Stimulated activated CD8-positive, alpha-beta memory T cell treated with anti-CD3 and anti-CD28 coated beads, Interleukin-7, amount 100 ng/mL, for 48 hours (primary cell): ENCODE measurements at regions not wholly inside any gene's neighbourhood (a gene's known extent, or its start where the extent isn't known, plus 50 kb on each side); places are given as distances from the start of the nearest gene placed in this dataset.

ENCODE experiments used
- DNase-seq, 2 donors: peaks; one replicate each; pipeline ENCODE4 v3.0.0-alpha.2; 2020; ENCODE audit warnings: low read depth in 1 of 2; ENCODE audit errors: extremely low read depth in 1 of 2

DNA sequence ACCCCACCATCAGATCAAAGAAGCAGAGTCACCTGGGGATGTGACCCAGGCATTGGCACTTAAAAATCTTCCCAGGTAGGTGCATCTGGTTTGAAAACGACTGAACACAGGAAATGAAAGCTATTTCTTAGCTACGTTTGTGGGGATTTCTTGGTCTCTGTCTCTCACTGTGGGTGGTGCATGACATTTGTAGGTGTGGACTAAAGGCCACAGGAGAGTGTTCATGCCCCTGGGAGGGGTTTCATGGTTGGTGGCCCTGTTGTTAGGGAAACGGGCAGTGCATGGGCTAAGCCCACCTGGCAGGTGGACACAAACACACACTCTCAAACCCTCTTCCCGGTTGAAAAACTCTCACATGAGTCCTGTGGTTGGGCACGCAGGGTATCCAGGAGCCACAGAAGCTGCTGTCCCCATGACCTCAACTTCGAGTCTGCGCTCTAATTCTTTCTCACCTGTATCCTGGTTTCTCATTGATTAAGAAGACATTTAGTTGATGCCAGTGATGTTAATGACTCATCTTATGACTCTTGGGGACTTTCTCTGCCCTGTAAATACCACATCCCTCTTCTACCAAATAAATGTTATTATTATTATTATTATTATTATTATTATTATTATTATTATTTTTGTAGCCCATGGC lies 119.4 kb downstream of the MRPS6 start:
- no peak for DNase-seq

DNA sequence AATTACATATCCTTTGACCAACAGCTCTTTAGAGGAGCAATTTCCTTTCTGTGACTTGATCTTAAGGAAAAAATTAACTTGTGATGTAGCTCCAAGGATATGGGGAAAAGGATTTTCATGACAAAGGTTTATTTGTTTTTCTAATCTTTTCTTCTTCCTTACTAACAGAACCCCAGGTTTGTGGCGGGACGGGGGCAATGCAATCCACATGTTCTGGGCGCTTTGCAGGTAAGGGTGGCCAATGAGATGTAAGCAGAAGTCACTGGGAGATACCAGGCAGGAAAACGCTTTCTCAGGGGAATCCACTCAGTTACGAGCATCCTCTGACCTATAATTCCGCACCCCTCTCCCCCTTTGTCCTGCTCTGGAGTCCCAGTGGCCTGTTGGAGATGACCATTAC lies 122.0 kb downstream of the MRPS6 start:
- DNase-seq, result no peak

DNA sequence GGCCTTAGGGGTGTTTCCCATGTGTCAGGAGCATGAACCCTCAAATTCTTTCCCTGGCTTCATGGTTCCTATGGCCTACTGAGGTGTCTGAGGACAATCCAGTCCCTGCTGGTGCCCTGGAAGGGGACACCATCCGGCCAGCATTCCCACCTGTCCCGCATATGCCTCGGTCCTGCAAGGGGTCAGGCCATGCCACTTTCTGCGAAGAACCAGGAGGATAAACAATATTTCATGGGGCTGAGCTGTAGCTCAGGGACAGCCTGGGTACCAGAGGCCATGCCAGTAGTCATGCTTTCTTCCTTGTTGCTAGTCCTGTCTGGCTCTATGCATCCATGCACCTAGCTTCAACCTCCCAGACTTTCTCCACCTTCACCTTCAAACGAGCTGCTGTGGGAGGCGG lies 123.6 kb downstream of the MRPS6 start:
- no peak for DNase-seq

DNA sequence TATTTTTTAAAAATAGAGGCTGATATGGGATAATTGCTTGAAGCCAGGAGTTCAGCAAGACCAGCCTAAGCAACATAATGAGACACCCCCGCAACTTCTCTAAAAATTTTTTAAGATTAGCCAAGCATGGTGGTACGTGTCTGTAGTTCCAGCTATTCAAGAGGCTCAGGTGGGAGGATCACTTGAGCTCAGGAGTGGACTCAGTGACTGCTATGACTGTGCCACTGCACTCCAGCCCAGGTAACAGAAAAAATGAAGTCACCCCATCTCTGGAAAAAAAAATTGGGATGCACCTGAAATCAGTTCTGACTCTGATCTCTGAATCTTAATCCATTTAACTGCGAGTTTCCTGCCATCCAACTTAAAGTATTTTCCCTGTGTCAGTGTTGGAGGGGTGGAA lies 124.2 kb downstream of the MRPS6 start:
- DNase-seq, result no peak

DNA sequence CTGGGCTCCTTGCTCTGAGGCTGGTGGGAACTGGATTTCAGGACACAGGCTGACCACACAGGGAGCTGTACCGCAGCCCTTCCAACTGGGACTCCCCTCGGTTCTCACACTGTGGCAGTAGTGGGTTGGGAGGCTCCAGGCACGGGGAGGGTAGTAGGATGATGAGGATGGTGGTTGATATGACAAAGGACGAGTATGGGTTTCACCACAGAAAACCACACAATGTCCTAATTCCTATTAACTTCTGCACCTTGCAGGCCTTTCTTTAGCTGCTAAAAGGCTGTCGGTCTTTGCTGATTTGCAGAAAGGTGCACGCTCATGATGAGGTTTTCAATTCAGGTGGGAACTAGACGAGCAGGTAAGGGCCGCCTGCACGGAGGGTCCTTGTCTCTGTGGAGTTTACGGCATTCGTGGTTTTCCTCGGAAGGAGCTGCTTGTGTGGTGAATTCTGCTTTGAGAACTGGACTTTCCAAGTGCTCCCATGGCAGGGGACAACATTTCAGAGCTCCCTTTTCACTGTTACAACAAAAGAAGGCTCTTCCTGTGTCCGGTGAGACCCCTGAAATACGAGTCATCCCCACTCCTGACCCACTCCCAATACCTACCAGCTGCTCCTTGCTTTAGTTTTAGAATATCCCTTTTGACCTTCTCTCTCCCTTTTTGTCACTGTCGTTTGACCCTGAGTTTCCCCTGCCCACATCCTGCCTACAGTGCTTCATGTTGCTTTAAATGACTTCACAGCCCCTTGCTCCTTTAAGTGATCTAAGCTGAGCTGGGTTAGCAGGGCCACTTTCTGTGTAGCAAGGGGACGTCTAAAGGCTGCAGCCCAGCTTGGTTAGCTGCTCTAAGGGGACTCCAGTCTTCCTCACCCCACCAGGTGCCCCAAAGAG lies 125.1 kb downstream of the MRPS6 start:
- peak in 1 of 2 donors; percentile 38 for DNase-seq

DNA sequence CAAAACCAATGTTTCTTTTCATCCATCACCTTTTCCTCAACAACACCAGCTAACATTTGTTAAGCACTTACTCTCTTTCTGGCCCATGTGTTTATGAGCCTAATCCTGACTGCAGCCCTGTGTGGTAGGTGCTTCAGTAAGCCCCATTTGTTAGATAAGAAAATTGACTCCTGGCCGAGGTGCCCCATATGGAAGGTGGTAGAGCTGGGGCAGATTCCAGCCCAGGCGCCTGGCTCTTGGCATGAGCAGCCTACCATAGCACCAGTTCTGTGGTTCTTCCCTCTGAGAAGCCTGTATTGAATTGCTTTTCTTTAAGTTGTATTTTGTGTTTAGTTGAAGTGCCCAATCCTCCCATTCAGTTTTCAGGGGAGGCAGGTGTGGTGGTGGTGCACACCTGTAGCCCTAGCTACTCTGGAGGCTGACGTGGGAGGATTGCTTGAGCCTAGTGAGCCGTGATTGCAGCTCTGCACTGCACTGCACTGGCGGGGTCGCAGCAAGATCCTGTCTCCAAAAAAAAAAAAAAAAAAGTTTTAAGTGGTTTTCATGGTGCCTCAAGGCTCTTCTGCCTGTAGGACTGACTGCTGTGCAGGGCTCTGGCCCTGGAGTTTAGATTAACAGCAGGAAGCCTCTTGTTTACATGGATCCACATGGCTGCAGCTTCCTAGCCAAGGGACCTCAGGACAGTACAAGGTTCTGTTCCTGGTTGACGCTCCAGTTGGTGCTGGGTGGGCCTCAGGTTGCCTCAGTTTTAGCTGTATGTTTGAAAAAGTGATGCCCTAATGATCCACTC lies 125.9 kb downstream of the MRPS6 start:
- no peak for DNase-seq

DNA sequence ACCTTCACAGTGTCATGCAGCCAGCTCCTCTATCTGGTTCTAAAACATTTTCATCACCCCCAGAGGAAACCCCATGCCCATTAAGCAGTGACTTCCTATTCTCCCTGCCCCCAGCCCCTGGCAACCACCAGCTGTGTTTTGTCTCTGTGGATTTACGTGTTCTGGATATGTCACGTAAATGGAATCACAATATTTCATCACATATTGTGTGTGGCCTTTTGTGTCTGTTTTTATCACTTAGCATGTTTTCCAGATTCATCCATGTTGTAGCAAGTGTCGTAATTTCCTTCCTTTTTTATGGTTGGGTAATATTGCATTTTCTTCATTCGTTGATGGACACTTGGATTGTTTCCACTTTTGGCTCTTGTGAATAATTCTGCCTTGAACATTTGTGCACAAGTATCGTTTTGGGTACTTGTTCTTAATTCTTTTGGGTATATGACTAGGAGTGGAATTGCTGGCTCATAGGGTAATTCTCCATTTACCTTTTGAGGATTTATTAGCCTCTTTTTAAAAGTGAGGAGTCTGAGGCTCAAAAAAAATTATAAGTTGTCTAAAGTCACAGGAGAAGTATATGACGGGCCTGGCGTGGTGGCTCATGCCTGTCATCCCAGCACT lies 127.0 kb downstream of the MRPS6 start:
- no peak for DNase-seq

DNA sequence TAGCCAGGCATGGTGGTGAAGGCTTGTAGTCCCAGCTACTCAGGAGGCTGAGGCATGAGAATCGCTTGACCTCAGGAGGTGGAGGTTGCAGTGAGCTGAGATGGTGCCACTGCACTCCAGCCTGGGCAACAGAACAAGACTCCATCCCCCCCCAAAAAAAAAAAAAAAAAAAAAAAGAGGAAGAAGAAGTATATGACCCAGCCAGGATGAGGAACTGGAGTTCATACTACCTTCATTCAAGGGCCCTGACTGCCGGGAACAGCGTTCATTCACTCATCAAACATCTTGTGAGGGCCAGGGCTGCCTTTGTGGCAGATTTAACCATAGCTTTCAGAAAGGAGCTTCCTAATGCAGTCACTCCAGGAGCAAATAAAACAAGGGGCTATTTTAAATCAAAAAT lies 127.6 kb downstream of the MRPS6 start:
- DNase-seq, result no peak

DNA sequence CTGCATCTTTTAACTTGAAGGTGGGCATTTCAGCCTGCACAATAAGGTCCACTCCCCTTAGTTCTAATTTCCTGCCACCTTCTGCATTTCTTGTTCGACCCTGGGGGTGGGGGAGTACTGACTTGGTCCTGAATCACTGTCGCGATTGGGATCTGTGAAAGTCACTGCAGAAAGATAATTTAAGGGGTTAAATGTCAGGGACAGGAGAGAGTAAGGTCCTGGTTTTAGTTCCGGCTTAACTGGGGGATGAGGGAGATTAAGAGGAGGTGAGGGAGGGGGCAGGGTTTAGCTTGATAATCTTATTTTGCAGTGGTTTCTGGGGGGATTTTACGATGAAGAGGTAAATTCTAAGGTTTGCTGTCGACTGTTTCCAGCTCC lies 128.1 kb downstream of the MRPS6 start:
- no peak for DNase-seq

DNA sequence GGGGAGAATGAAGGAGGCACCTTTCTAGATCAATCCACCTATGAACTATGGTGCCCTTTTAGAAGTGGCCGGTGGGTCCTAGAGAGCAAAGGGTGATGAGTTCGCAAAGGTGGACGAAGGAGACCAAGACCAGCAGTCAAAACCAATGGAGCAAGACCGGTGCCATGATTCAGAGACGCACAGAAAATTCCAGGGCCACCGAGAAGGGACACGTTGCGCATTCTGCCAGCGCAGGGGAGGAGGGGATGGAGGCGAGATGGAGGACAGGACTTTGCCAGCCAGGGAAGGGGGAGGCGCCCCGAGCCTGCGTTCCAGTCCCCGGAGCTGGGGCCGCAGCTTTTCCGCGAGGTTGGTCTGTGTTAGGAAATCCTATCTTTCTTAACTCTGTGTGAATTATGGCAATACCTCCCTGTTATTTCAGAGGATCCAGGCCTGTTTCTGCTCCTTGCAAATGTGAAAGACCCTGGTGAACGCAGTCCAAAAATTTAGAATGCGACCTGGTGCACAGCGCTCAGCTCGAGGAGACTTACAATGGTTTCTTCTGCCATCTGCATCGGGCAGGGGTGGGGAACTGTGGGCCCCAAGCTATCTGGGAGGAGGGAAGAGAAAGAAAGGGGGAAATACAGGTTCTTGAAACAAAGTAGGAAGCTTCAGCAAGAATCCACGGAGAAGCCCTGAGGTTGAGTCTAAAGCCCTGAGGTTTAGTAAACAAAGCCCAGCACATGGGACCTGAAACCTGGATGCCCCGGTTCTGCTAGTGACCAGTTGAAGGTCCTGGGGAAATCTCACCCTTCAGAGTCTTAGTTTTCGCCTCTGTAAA lies 129.4 kb downstream of the MRPS6 start:
- DNase-seq, result no peak

DNA sequence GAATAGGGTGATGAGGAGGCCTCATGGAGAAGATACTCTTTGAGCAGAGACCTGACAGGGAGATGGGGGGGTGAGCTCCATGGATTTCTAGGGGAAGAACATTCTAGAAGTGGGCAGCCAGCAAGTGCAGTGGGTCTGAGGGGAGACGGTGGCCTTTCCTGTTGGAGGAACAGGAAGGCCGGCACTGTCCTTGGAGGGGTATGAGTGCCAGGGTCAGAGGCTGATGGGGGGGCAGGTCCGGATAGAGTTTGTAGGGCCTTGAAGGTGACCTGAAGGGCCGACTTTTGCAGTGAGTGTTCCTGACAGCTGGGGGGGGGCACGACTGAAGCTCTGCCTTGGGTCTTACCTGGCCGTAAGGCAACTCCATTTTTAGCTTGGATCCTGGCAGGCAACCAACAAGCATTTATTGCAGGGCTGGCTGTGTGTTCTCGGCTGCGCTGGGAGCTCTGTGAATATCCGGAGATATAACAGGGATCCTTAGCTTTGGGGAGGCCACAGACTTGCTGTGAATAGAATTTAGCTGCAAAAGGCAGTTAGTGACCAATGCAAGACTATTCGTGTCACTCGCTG lies 130.6 kb downstream of the MRPS6 start:
- no peak for DNase-seq

DNA sequence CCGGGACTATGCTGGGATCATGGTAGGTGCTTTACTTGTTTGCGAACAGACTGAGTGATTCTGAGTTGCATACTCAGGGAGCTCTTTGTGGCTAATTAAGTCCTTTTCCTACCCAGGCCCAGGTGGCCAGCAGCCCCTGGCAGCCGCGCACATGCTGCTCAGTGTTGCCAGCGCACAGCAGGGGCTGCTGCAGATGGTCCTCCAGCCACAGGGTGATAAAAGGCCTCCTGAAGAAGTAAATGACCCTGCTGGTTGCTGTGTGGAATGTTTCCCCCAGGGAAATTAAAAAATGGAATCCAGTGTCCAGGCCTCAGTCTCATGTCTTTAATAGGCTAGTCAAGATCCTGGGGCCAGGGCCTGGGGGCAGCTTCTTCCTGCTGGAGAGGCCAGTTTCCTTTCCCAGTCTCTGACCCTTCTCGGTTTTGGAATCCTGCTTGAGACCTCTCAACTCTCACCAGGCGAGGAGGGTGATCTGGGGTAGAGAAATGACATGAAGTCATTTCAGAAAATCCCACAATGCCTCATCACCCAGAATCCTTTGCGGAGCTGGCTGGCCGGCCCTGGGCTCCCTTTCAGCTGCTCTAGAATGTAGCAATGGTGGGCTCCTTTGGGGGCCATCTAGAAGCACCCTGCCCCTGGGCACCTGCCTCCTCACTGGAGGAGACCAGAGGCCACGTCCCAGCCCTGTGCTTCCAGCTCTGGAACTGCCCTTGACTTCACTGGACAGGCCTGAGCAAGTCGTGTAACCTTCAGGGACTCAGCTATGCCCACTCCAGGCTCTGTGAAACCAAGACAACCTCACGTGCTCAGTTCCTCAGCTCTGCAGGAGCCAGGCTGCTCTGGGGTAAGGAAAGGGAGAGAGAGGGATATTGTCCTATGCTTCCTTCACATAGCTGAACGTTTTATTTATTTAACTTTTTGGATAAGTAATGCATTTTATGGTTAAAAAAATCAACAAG lies 131.4 kb downstream of the MRPS6 start:
- DNase-seq, result no peak

DNA sequence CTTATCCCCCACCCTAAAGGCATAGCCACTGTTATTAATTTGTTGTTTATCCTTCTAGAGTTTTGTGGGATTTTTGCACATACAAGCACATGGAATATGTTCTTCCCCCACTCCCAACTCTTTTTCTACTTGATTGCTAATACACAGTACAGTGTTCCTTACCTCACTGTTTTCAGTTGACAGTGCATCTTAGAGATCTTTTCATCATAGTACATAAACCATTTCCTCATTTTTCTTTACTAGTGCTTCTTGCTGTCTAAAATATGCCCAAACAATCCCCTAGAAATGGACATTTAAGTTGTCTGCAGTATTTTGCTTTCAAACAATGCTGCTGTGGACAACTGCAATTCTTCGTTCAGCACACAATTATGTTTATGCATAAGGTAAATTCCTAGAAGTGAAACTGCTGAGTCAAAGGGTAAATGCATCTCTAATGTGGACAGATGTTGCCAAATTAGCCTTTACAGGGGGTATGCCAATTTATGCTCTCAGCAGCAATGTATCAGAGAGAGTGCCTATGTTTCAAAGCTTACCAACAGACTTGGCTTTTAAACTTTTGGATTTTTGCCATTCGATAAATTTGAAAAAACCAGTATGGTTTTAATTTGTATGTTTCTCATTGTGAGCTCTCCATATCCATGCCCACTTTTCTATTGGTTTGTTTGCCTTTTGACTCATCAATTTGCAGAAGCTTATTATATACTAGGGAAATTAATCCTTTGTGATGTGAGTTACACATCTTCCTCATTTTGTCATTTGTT lies 132.6 kb downstream of the MRPS6 start:
- no peak for DNase-seq

DNA sequence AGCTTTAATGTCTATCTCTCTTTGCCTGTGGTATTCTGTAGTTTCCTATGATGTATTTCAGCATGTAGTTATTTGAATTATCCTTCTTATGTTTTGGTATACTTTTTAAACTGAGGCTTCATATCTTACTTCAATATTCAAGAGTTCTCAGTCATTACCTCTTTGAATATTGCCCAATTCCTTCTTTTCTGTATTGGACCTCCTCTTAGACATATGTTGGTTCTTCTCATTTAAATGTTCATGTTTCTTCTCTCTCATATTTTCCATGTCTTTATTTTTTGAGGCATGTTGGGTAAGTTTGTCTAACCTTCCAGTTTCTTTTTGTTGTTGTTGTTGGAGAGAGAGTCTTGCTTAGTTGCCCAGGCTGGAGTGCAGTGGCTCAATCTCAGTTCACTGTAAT lies 140.6 kb downstream of the MRPS6 start:
- no peak for DNase-seq

DNA sequence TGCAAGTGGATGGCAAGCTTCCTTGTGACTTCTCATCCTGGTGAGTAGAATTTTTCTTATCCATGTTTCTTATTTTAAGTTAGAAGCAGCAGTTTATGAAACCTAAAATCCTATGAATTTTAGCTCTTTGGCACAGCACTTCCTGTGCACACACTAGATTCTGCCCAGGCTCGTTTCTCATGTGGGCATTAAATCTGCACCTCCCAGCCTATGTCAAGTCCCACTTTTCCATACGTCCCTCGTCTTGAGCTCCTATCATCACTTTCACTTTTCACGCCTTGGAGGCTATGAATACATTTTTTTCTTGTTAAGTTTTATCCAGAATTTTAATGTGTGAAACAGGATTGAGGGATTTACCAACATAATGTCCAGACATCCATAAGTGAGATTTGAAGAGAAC lies 142.1 kb downstream of the MRPS6 start:
- no peak for DNase-seq

DNA sequence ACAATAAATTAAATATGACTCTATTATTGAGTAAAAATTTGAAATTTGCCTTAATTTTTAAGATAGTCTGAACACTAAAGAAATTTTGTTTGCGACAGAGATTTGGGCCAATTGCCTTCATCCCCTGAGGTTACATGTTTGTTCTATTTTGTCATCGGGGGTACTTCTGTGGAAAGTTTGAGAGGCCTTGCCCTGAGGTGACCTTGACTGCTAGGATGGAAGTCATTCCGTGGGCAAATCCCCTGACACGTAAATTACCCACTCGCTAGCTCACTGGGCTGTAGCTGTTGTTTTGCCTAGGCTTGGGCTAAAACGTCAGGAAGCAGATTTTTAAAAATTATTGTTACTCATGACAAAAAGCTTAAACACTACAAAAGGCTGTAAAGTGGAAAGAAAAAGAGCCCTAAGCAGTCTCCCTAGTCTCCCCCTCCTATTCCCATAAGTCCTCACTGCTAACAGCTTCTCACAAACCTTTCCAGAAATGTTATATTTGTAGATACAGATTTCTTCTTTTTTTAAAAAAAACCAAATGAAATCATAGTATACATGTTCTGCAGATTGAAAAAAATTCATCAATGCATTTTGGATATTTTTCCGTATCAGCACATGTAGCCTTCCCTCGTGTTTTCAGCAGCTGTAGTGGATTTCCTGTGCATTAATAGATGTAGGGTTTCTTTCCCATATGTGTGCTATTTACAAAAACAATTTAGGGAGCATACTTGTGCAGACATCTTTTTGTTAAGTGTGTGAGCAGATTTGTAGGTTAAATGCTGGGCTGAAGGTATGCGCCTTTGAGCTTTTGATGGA lies 142.7 kb downstream of the MRPS6 start:
- DNase-seq, result no peak

DNA sequence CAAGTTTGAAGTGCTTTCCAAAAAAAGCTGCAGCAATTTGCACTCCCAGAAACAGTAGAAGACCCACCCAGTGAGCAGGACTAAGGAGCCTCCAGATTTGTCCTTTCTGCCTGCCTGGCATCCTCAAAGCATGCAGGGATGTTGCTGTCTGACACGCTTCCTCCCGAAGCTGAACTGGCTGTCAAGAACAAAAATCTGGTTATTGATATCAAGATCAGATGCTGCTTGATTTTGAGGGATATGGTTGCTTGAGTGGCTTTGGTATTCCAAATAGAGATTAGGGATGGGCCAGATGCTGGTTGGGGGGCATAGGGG lies 143.3 kb downstream of the MRPS6 start:
- DNase-seq, result no peak

DNA sequence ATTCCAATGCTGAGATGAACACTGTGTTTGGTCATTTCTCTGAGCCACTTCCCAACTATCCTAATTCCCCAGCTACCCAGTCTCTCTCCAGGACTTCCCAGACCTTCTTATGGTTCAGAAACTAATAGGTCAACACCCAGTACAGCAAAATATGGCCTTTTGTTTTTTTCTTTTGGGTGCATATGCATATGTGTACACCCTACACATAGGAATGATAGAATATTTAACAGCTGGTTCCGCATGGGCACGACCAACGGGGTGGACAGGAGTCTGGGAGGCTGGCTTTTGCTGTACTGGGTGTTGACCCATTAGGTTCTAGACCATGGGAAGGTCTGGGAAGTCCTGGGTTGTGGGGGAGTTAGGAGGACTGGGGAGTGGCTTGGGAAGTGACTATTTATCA lies 143.9 kb downstream of the MRPS6 start:
- no peak for DNase-seq
